Astrocyte of the hippocampus (primary cell): ENCODE measurements at regions not wholly inside any gene's neighbourhood (a gene's known extent, or its start where the extent isn't known, plus 50 kb on each side); places are given as distances from the start of the nearest gene placed in this dataset.
A peak's percentile ranks its signal among the peaks of the same experiment; 100 is the strongest.

Experiments used
- DNase-seq: peaks from one replicate; pipeline ENCODE4 v3.0.0; 2011; ENCODE audit warnings: low read depth, low spot score

- DNase-seq: peak; percentile 43
These were observed 91.2 kb upstream of the ABI3BP start for GRCh38 chr3:101084404-101084803.

- DNase-seq: no peak
These were observed 88.8 kb upstream of the ABI3BP start for GRCh38 chr3:101081999-101082398.

- no peak for DNase-seq
These were observed 88.2 kb upstream of the ABI3BP start for GRCh38 chr3:101081446-101081845.

GRCh38 chr3:101077361-101078011 is 84.3 kb upstream of the ABI3BP start:
- peak; percentile 52 for DNase-seq

GRCh38 chr3:101074518-101074917 is 81.3 kb upstream of the ABI3BP start:
- peak; percentile 10 for DNase-seq

GRCh38 chr3:101072300-101072699 is 79.1 kb upstream of the ABI3BP start:
- peak; percentile 11 for DNase-seq

- DNase-seq: no peak
These were observed 77.5 kb upstream of the ABI3BP start for GRCh38 chr3:101070799-101071121.

GRCh38 chr3:101069901-101070798 is 76.9 kb upstream of the ABI3BP start:
- DNase-seq: peak; percentile 26

GRCh38 chr3:101068876-101069606 is 75.8 kb upstream of the ABI3BP start:
- DNase-seq: peak; percentile 4

GRCh38 chr3:101066711-101067129 is 73.5 kb upstream of the ABI3BP start:
- DNase-seq: peak; percentile 70

GRCh38 chr3:101065962-101066361 is 72.7 kb upstream of the ABI3BP start:
- DNase-seq: peak; percentile 75

- DNase-seq: no peak
These were observed 70.2 kb upstream of the ABI3BP start for GRCh38 chr3:101063401-101063800.

- DNase-seq: no peak
These were observed 68.1 kb upstream of the ABI3BP start for GRCh38 chr3:101061312-101061711.

- no peak for DNase-seq
These were observed 57.6 kb upstream of the ABI3BP start for GRCh38 chr3:101050866-101051265.

GRCh38 chr3:101050046-101050445 is 56.8 kb upstream of the ABI3BP start:
- DNase-seq: no peak

GRCh38 chr3:101049532-101049931 is 56.3 kb upstream of the ABI3BP start:
- no peak for DNase-seq

GRCh38 chr3:101043687-101044078 is 50.5 kb upstream of the ABI3BP start:
- DNase-seq: peak; percentile 31

- peak; percentile 58 for DNase-seq
These were observed 49.9 kb upstream of the ABI3BP start for GRCh38 chr3:101042996-101043686.
